Heart right ventricle (tissue), 16 donors: ENCODE measurements at regions not wholly inside any gene's neighbourhood (a gene's known extent, or its start where the extent isn't known, plus 50 kb on each side); places are given as distances from the start of the nearest gene placed in this dataset.

Experiments used
- ATAC-seq, 8 donors: fragments of 200-7000 bp; cut with Tn5 transposase; one replicate each; pipeline ENCODE4 v1.9.1; 2020; ENCODE audit warnings: mild to moderate bottlenecking in 8 of 8, moderate library complexity in 8 of 8, moderate number of reproducible peaks in 1 of 8
- DNase-seq, 2 donors: peaks; one replicate each; pipeline ENCODE4 v3.0.0-alpha.2; 2020
- H3K27ac ChIP-seq, 10 donors: fragments of 200-600 bp; sonication (generic) in 2 of 10; one replicate each; pipeline versions ENCODE4 v1.5.0 to v1.8.0; 2020 to 2022; ENCODE audit warnings: mild to moderate bottlenecking in 3 of 10
- H3K27me3 ChIP-seq, 7 donors: fragments of 200-600 bp; one replicate each; pipeline ENCODE4 v1.8.0; 2021 to 2022; ENCODE audit warnings: mild to moderate bottlenecking in 2 of 7
- H3K36me3 ChIP-seq, 9 donors: fragments of 200-600 bp; sonication (generic) in 1 of 9; one replicate each; pipeline versions ENCODE4 v1.5.0 to v1.8.0; 2020 to 2022; ENCODE audit warnings: mild to moderate bottlenecking in 2 of 9
- H3K4me1 ChIP-seq, 9 donors: fragments of 200-600 bp; sonication (generic) in 1 of 9; one replicate each; pipeline versions ENCODE4 v1.5.0 to v1.8.0; 2020 to 2022; ENCODE audit warnings: mild to moderate bottlenecking in 4 of 9
- H3K4me3 ChIP-seq, 10 donors: fragments of 200-600 bp; sonication (generic) in 2 of 10; one replicate each; pipeline versions ENCODE4 v1.5.0 to v1.8.0; 2020 to 2022; ENCODE audit warnings: mild to moderate bottlenecking in 7 of 10, moderate library complexity in 2 of 10
- H3K9me3 ChIP-seq, 11 donors: fragments of 200-600 bp in 10 of 11; sonication (generic) in 2 of 11; one replicate each; pipeline versions ENCODE4 v1.5.0 to v1.8.0; 2013 to 2022; ENCODE audit warnings: mild to moderate bottlenecking in 2 of 11, control low read depth in 1 of 11, moderate library complexity in 1 of 11
- CTCF ChIP-seq, 9 donors: fragments of 200-600 bp; sonication (generic) in 2 of 9; IDR thresholded peaks; one replicate each; pipeline versions ENCODE4 v1.5.0 to v1.8.0; 2021 to 2022; ENCODE audit warnings: antibody characterized with exemption in 9 of 9, mild to moderate bottlenecking in 5 of 9, moderate library complexity in 1 of 9
- WGBS, 2 donors: extraction: QIAGEN DNeasy Blood & Tissue Kit; methylation state at CpG; one replicate each; pipeline ENCODE4 v1.1.7; 2013; ENCODE audit warnings: inconsistent platforms in 1 of 2; 5-methylcytosine and 5-hydroxymethylcytosine counted together
- intact Hi-C, 10 donors: fragments of 100-400 bp; cut with DNase I; formaldehyde crosslinking; loops; one replicate each; pipeline versions ENCODE4 v1.11.1 to v1.14.2; 2022
- donor health status: Arrhythmogenic right ventricular cardiomyopathy.
- donor health status: ischemic (EF 13 %, LVEDD 7.1; RV severe dilation, severe dysfunction).
- donor health status: healthy with polysubstance abuse.
- donor health status: DM: no; HTN: yes; CAD: no.
- donor health status: DM: no; HTN: no; CAD: no.
- donor health status: ischemic (EF 25% LVEDD 6.9; RV normal size, moderate dysfunction).
- donor health status: ischemic (EF 25% LVEDD 5.7; RV mildly dilated, moderate dysfunction).
- donor health status: healthy.
- donor health status: DM: yes; HTN: yes; CAD: no.
- donor health status: Ischemic cardiomyopathy.
- donor health status: ischemic (EF 35%, LVEDD 5.7; RV mildly dilated, moderate dysfunction).
- donor health status: nonischemic (EF 11% LVEDD 7.7; RV severe dilation, severe dysfunction).
- donor health status: DM: yes; HTN: yes; CAD: no.
- donor health status: PGD.
- donor health status: ischemic (EF 29% LVEDD 5.4; RV normal size, mild dysfunction).
- donor health status: nonischemic (EF 23%, LVEDD 6.1; RV moderate dilation, normal function).

DNA sequence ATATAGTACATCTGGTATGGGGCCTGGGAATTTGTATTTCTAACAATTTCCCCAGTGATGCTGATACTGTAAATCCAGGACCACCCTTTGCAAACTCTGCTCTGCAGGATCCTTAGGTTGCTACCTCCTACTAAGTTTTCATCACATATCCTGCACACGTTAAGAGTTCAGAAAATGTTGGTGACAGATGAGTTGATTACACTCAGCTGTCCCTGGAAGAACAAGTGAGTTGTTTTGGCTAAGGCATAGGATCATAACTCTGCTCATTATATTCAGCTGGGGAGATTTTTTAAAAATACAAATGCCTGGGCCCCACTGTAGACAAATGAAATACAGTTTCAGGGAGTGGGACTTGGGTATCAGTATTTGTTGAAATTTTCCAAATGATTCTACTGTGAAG lies 274.6 kb upstream of the HABP2 start:
- peaks cover 0 to 31% (median 17%) of the 10 kb centered on the region in 11 donors for H3K9me3 ChIP-seq
- H3K4me1 ChIP-seq, result peaks cover 0 to 18% (median 8%) of the 10 kb centered on the region in 9 donors
- no peak for TF ChIP-seq CTCF (IDR thresholded peaks at IDR 0.05)
- no peaks in the 10 kb centered on the region for H3K27me3 ChIP-seq
- DNase-seq (no peak), ATAC-seq (no peak)
- 30 to 33% methylated on average over 1 of the region's 1 CpG for WGBS, 2 donors
- no peak overlapping the region for H3K4me3 ChIP-seq
- intact Hi-C loops, result no loop called here
- H3K36me3 ChIP-seq, result no peaks in the 10 kb centered on the region
- H3K27ac ChIP-seq, result no peak overlapping the region

- ATAC-seq (no peak), DNase-seq (no peak)
- Histone ChIP-seq H3K27me3 (no peaks in the 10 kb centered on the region), H3K4me3 (no peak overlapping the region), H3K27ac (no peak overlapping the region), H3K4me1 (peaks cover 0 to 14% (median 3%) of the 10 kb centered on the region in 9 donors), H3K36me3 (no peaks in the 10 kb centered on the region), H3K9me3 (peaks cover 0 to 31% (median 17%) of the 10 kb centered on the region in 11 donors)
- no peak for TF ChIP-seq CTCF (IDR thresholded peaks at IDR 0.05)
- 39 to 41% methylated on average over 3 of the region's 3 CpGs for WGBS, 2 donors
- intact Hi-C loops, result no loop called here
Measured at GRCh38 chr10:113278664-113279063, 274.2 kb upstream of the HABP2 start.

GRCh38 chr10:113279262-113279661 lies 273.6 kb upstream of the HABP2 start:
- ATAC-seq, result no peak
- no peak overlapping the region for H3K4me3 ChIP-seq
- no peak overlapping the region for H3K27ac ChIP-seq
- peaks cover 0 to 8% (median 0%) of the 10 kb centered on the region in 9 donors for H3K4me1 ChIP-seq
- no peak for DNase-seq
- intact Hi-C loops, result no loop called here
- H3K36me3 ChIP-seq, result no peaks in the 10 kb centered on the region
- WGBS, 2 donors, result 84 to 86% methylated on average over 4 of the region's 4 CpGs
- TF ChIP-seq CTCF (IDR thresholded peaks at IDR 0.05), result no peak
- peaks cover 0 to 29% (median 17%) of the 10 kb centered on the region in 11 donors for H3K9me3 ChIP-seq
- no peaks in the 10 kb centered on the region for H3K27me3 ChIP-seq

GRCh38 chr10:113282564-113282963 lies 270.3 kb upstream of the HABP2 start:
- H3K4me3 ChIP-seq, result no peak overlapping the region
- no peaks in the 10 kb centered on the region for H3K27me3 ChIP-seq
- ATAC-seq (no peak), DNase-seq (no peak)
- H3K36me3 ChIP-seq, result no peaks in the 10 kb centered on the region
- no peak overlapping the region for H3K27ac ChIP-seq
- H3K9me3 ChIP-seq, result no peaks in the 10 kb centered on the region
- intact Hi-C loops, result loop anchor here in 1 of 10 donors (5.0 kb wide), 1 partner anchor 95 kb away; no protein-coding TSS in a partner anchor
- peaks cover 0 to 6% (median 0%) of the 10 kb centered on the region in 9 donors for H3K4me1 ChIP-seq
- 95 to 97% methylated on average over 4 of the region's 4 CpGs for WGBS, 2 donors
- TF ChIP-seq CTCF (IDR thresholded peaks at IDR 0.05), result no peak
